SK-N-SH treated with all-trans-retinoic acid at 6 μM for 48 hours (cell line): ENCODE measurements at regions not wholly inside any gene's neighbourhood (a gene's known extent, or its start where the extent isn't known, plus 50 kb on each side); places are given as distances from the start of the nearest gene placed in this dataset.

ENCODE experiments used
- ATAC-seq: fragments of 200-7000 bp; cut with Tn5 transposase; 3 replicates; pipeline ENCODE4 v1.9.1; 2020; ENCODE audit warnings: mild to moderate bottlenecking, moderate library complexity
- CSDC2 ChIP-seq: fragments of 250-450 bp; sonication (Bioruptor Pico); IDR thresholded peaks from 2 replicates; pipeline ENCODE4 v1.5.0; 2020; ENCODE audit warnings: mild to moderate bottlenecking, moderate library complexity
- ESRRG ChIP-seq: fragments of 250-450 bp; sonication (Bioruptor Pico); IDR thresholded peaks from 2 replicates; pipeline ENCODE4 v1.6.1; 2021; ENCODE audit warnings: mild to moderate bottlenecking
- GLIS3 ChIP-seq: fragments of 250-450 bp; sonication (Bioruptor Pico); IDR thresholded peaks from 2 replicates; pipeline ENCODE4 v1.5.0; 2020; ENCODE audit warnings: mild to moderate bottlenecking, moderate library complexity
- ISL1 ChIP-seq: fragments of 250-450 bp; sonication (Bioruptor Pico); IDR thresholded peaks from 2 replicates; pipeline ENCODE4 v2.1.2; 2022; ENCODE audit warnings: mild to moderate bottlenecking, moderate library complexity
- OSR1 ChIP-seq: fragments of 250-450 bp; sonication (Bioruptor Pico); IDR thresholded peaks from 2 replicates; pipeline ENCODE4 v1.8.0; 2022; ENCODE audit warnings: moderate library complexity, mild to moderate bottlenecking, inconsistent platforms
- PPARA ChIP-seq: fragments of 250-450 bp; sonication (Bioruptor Pico); IDR thresholded peaks from 2 replicates; pipeline ENCODE4 v1.5.0; 2020; ENCODE audit warnings: mild to moderate bottlenecking, borderline replicate concordance
- RARB ChIP-seq: fragments of 250-450 bp; sonication (Bioruptor Pico); IDR thresholded peaks from 2 replicates; pipeline ENCODE4 v1.8.0; 2021; ENCODE audit warnings: mild to moderate bottlenecking, moderate library complexity
- SNAI2 ChIP-seq: fragments of 250-450 bp; sonication (Bioruptor Pico); IDR thresholded peaks from 2 replicates; pipeline ENCODE4 v1.5.0; 2020; ENCODE audit warnings: mild to moderate bottlenecking, moderate library complexity
- TCF4 ChIP-seq: fragments of 250-450 bp; sonication (Bioruptor Pico); IDR thresholded peaks from 2 replicates; pipeline ENCODE4 v1.8.0; 2021; ENCODE audit warnings: mild to moderate bottlenecking, moderate library complexity, borderline replicate concordance
- TOX ChIP-seq: fragments of 250-450 bp; sonication (Bioruptor Pico); IDR thresholded peaks from 2 replicates; pipeline ENCODE4 v1.8.0; 2021; ENCODE audit warnings: mild to moderate bottlenecking, moderate library complexity, borderline replicate concordance
- ZC3H10 ChIP-seq: fragments of 250-450 bp; sonication (Bioruptor Pico); IDR thresholded peaks from 2 replicates; pipeline ENCODE4 v1.5.1; 2021; ENCODE audit warnings: mild to moderate bottlenecking, moderate library complexity
- ZFP3 ChIP-seq: fragments of 250-450 bp; sonication (Bioruptor Pico); IDR thresholded peaks from 2 replicates; pipeline ENCODE4 v1.5.0; 2020; ENCODE audit warnings: mild to moderate bottlenecking, moderate library complexity
- ZFP30 ChIP-seq: fragments of 450-650 bp; formaldehyde crosslinking; IDR thresholded peaks from 2 replicates; pipeline ENCODE4 v1.5.0; 2022; ENCODE audit warnings: mild to moderate bottlenecking, moderate library complexity
- ZNF565 ChIP-seq: fragments of 450-650 bp; formaldehyde crosslinking; conservative IDR thresholded peaks from 2 replicates; pipeline ENCODE4 v1.5.0; 2020; ENCODE audit warnings: low read depth, mild to moderate bottlenecking, moderate library complexity
- ZNF70 ChIP-seq: fragments of 450-650 bp; formaldehyde crosslinking; IDR thresholded peaks from 2 replicates; pipeline ENCODE4 v1.5.0; 2020; ENCODE audit warnings: mild to moderate bottlenecking, moderate library complexity
- ZNF8 ChIP-seq: fragments of 450-650 bp; formaldehyde crosslinking; IDR thresholded peaks from 2 replicates; pipeline ENCODE4 v1.5.0; 2020; ENCODE audit warnings: mild to moderate bottlenecking, moderate library complexity
- TF ChIP-seq, protein P1 (sequence below): fragments of 250-450 bp; sonication (Bioruptor Pico); IDR thresholded peaks from 2 replicates; pipeline ENCODE4 v1.5.0; 2020; ENCODE audit warnings: mild to moderate bottlenecking, moderate library complexity
- TF ChIP-seq, protein P2 (sequence below): fragments of 250-450 bp; sonication (Bioruptor Pico); IDR thresholded peaks from 2 replicates; pipeline ENCODE4 v1.5.1; 2021; ENCODE audit warnings: mild to moderate bottlenecking, moderate library complexity
- TF ChIP-seq, protein P3 (sequence below): fragments of 250-450 bp; sonication (Bioruptor Pico); IDR thresholded peaks from 2 replicates; pipeline ENCODE4 v1.5.1; 2020; ENCODE audit warnings: low read depth, mild to moderate bottlenecking, moderate library complexity
- TF ChIP-seq, protein P4 (sequence below): fragments of 250-450 bp; sonication (Bioruptor Pico); IDR thresholded peaks from 2 replicates; pipeline ENCODE4 v1.8.0; 2021; ENCODE audit warnings: low read depth, mild to moderate bottlenecking, moderate library complexity, borderline replicate concordance
- TF ChIP-seq, protein P5 (sequence below): fragments of 250-450 bp; sonication (Bioruptor Pico); IDR thresholded peaks from 2 replicates; pipeline ENCODE4 v1.8.0; 2020; ENCODE audit warnings: mild to moderate bottlenecking, moderate library complexity, borderline replicate concordance

DNA sequence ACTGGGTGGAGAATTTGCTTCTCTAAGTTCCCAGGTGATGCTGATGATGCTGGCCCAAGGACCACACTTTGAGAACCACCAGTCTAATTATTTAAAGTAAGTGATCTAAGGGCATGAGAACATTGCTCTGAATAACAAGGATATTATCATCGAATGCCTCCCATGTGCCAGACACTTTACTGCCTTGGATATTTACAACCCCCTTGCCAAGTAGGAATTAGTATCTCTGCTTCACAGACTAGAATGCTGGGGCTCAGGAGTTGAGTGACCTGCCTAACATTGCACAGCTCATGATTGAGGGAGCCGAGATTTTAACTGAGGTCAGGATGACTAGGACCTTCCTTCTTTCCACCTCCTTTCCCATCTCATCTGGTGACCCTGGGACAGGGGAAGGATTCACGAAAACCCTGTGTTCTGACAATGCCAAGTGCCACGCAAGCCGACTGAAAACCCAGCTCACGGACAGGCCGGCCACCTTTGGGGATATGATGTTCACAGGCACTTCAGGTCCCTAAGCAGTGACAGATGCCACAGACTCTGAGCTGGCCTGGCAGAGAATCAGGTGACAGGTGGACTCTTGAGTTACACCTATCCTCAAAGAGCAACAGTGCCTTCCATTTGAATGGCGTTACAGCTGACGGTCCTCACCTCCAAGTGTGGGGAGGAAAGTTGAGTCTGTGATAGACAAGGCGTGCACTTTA is 230.7 kb downstream of the TOMM20 start:
- no peak for TF ChIP-seq TCF4
- no peak for TF ChIP-seq SNAI2
- TF ChIP-seq, protein P1, sequence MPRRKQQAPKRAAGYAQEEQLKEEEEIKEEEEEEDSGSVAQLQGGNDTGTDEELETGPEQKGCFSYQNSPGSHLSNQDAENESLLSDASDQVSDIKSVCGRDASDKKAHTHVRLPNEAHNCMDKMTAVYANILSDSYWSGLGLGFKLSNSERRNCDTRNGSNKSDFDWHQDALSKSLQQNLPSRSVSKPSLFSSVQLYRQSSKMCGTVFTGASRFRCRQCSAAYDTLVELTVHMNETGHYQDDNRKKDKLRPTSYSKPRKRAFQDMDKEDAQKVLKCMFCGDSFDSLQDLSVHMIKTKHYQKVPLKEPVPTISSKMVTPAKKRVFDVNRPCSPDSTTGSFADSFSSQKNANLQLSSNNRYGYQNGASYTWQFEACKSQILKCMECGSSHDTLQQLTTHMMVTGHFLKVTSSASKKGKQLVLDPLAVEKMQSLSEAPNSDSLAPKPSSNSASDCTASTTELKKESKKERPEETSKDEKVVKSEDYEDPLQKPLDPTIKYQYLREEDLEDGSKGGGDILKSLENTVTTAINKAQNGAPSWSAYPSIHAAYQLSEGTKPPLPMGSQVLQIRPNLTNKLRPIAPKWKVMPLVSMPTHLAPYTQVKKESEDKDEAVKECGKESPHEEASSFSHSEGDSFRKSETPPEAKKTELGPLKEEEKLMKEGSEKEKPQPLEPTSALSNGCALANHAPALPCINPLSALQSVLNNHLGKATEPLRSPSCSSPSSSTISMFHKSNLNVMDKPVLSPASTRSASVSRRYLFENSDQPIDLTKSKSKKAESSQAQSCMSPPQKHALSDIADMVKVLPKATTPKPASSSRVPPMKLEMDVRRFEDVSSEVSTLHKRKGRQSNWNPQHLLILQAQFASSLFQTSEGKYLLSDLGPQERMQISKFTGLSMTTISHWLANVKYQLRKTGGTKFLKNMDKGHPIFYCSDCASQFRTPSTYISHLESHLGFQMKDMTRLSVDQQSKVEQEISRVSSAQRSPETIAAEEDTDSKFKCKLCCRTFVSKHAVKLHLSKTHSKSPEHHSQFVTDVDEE (CRISPR knock-in tag) = no peak
- no peak for TF ChIP-seq ZC3H10
- TF ChIP-seq GLIS3 (CRISPR knock-in tag) = no peak
- TF ChIP-seq ZNF565 = no peak
- TF ChIP-seq, protein P2, sequence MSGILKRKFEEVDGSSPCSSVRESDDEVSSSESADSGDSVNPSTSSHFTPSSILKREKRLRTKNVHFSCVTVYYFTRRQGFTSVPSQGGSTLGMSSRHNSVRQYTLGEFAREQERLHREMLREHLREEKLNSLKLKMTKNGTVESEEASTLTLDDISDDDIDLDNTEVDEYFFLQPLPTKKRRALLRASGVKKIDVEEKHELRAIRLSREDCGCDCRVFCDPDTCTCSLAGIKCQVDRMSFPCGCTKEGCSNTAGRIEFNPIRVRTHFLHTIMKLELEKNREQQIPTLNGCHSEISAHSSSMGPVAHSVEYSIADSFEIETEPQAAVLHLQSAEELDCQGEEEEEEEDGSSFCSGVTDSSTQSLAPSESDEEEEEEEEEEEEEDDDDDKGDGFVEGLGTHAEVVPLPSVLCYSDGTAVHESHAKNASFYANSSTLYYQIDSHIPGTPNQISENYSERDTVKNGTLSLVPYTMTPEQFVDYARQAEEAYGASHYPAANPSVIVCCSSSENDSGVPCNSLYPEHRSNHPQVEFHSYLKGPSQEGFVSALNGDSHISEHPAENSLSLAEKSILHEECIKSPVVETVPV = no peak
- TF ChIP-seq, protein P3, sequence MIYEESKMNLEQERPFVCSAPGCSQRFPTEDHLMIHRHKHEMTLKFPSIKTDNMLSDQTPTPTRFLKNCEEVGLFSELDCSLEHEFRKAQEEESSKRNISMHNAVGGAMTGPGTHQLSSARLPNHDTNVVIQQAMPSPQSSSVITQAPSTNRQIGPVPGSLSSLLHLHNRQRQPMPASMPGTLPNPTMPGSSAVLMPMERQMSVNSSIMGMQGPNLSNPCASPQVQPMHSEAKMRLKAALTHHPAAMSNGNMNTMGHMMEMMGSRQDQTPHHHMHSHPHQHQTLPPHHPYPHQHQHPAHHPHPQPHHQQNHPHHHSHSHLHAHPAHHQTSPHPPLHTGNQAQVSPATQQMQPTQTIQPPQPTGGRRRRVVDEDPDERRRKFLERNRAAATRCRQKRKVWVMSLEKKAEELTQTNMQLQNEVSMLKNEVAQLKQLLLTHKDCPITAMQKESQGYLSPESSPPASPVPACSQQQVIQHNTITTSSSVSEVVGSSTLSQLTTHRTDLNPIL = no peak
- no peak for TF ChIP-seq ZFP30 (CRISPR knock-in tag)
- TF ChIP-seq, protein P4, sequence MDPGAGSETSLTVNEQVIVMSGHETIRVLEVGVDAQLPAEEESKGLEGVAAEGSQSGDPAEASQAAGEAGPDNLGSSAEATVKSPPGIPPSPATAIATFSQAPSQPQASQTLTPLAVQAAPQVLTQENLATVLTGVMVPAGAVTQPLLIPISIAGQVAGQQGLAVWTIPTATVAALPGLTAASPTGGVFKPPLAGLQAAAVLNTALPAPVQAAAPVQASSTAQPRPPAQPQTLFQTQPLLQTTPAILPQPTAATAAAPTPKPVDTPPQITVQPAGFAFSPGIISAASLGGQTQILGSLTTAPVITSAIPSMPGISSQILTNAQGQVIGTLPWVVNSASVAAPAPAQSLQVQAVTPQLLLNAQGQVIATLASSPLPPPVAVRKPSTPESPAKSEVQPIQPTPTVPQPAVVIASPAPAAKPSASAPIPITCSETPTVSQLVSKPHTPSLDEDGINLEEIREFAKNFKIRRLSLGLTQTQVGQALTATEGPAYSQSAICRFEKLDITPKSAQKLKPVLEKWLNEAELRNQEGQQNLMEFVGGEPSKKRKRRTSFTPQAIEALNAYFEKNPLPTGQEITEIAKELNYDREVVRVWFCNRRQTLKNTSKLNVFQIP (CRISPR knock-in tag) = no peak
- no peak for TF ChIP-seq CSDC2 (CRISPR knock-in tag)
- no peak for TF ChIP-seq ESRRG (CRISPR knock-in tag)
- TF ChIP-seq ZFP3 (CRISPR knock-in tag) = no peak
- no peak for TF ChIP-seq ZNF8 (CRISPR knock-in tag)
- TF ChIP-seq OSR1 = no peak
- TF ChIP-seq ZNF70 (CRISPR knock-in tag) = no peak
- TF ChIP-seq, protein P5, sequence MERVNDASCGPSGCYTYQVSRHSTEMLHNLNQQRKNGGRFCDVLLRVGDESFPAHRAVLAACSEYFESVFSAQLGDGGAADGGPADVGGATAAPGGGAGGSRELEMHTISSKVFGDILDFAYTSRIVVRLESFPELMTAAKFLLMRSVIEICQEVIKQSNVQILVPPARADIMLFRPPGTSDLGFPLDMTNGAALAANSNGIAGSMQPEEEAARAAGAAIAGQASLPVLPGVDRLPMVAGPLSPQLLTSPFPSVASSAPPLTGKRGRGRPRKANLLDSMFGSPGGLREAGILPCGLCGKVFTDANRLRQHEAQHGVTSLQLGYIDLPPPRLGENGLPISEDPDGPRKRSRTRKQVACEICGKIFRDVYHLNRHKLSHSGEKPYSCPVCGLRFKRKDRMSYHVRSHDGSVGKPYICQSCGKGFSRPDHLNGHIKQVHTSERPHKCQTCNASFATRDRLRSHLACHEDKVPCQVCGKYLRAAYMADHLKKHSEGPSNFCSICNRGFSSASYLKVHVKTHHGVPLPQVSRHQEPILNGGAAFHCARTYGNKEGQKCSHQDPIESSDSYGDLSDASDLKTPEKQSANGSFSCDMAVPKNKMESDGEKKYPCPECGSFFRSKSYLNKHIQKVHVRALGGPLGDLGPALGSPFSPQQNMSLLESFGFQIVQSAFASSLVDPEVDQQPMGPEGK (CRISPR knock-in tag) = no peak
- TF ChIP-seq RARB (CRISPR knock-in tag) = no peak
- TF ChIP-seq ISL1 (CRISPR knock-in tag) = no peak
- TF ChIP-seq TOX = no peak
- TF ChIP-seq, all 23 proteins: peak for 0
- no peak for ATAC-seq

DNA sequence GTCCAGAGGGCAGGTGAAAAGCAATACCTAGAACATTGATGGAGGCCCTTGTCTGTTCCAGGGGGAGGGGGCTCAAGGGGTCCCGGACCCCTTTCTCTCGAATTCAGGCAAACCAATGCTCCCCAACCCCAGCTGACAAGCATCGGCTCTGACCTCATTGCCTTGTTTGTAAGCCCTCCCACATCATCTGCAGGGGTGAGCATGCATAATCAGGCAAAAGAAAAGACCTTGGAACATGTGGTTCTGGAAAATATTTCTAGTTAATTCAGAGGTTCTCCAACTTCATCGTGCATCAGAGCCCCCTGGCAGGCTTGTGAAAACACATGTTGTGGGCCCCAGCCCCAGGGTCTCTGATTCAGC is 231.3 kb downstream of the TOMM20 start:
- no peak for TF ChIP-seq GLIS3 (CRISPR knock-in tag)
- TF ChIP-seq OSR1 = no peak
- TF ChIP-seq ESRRG (CRISPR knock-in tag) = no peak
- no peak for TF ChIP-seq CSDC2 (CRISPR knock-in tag)
- no peak for TF ChIP-seq ISL1 (CRISPR knock-in tag)
- no peak for TF ChIP-seq PPARA
- TF ChIP-seq, protein P1 (CRISPR knock-in tag) = no peak
- TF ChIP-seq, protein P5 (CRISPR knock-in tag) = no peak
- no peak for TF ChIP-seq ZC3H10
- TF ChIP-seq, protein P4 (CRISPR knock-in tag) = no peak
- no peak for TF ChIP-seq TCF4
- no peak for ATAC-seq
